SK-N-SH treated with all-trans-retinoic acid at 6 μM for 48 hours (cell line): ENCODE measurements at regions not wholly inside any gene's neighbourhood (a gene's known extent, or its start where the extent isn't known, plus 50 kb on each side); places are given as distances from the start of the nearest gene placed in this dataset.
A peak's percentile ranks its signal among the peaks of the same experiment; 100 is the strongest.

ENCODE experiments used
- ATAC-seq: fragments of 200-7000 bp; cut with Tn5 transposase; 3 replicates; pipeline ENCODE4 v1.9.1; 2020; ENCODE audit warnings: mild to moderate bottlenecking, moderate library complexity
- BACH2 ChIP-seq: fragments of 250-450 bp; sonication (Bioruptor Pico); IDR thresholded peaks from 2 replicates; pipeline ENCODE4 v1.9.0; 2021; ENCODE audit warnings: mild to moderate bottlenecking, borderline replicate concordance
- CSDC2 ChIP-seq: fragments of 250-450 bp; sonication (Bioruptor Pico); IDR thresholded peaks from 2 replicates; pipeline ENCODE4 v1.5.0; 2020; ENCODE audit warnings: mild to moderate bottlenecking, moderate library complexity
- CSRNP3 ChIP-seq: fragments of 250-450 bp; sonication (Bioruptor Pico); IDR thresholded peaks from 2 replicates; pipeline ENCODE4 v1.5.1; 2021; ENCODE audit warnings: mild to moderate bottlenecking, moderate library complexity
- ESRRG ChIP-seq: fragments of 250-450 bp; sonication (Bioruptor Pico); IDR thresholded peaks from 2 replicates; pipeline ENCODE4 v1.6.1; 2021; ENCODE audit warnings: mild to moderate bottlenecking
- GLIS3 ChIP-seq: fragments of 250-450 bp; sonication (Bioruptor Pico); IDR thresholded peaks from 2 replicates; pipeline ENCODE4 v1.5.0; 2020; ENCODE audit warnings: mild to moderate bottlenecking, moderate library complexity
- ISL1 ChIP-seq: fragments of 250-450 bp; sonication (Bioruptor Pico); IDR thresholded peaks from 2 replicates; pipeline ENCODE4 v2.1.2; 2022; ENCODE audit warnings: mild to moderate bottlenecking, moderate library complexity
- PPARA ChIP-seq: fragments of 250-450 bp; sonication (Bioruptor Pico); IDR thresholded peaks from 2 replicates; pipeline ENCODE4 v1.5.0; 2020; ENCODE audit warnings: mild to moderate bottlenecking, borderline replicate concordance
- RARB ChIP-seq: fragments of 250-450 bp; sonication (Bioruptor Pico); IDR thresholded peaks from 2 replicates; pipeline ENCODE4 v1.8.0; 2021; ENCODE audit warnings: mild to moderate bottlenecking, moderate library complexity
- SNAI2 ChIP-seq: fragments of 250-450 bp; sonication (Bioruptor Pico); IDR thresholded peaks from 2 replicates; pipeline ENCODE4 v1.5.0; 2020; ENCODE audit warnings: mild to moderate bottlenecking, moderate library complexity
- TCF4 ChIP-seq: fragments of 250-450 bp; sonication (Bioruptor Pico); IDR thresholded peaks from 2 replicates; pipeline ENCODE4 v1.8.0; 2021; ENCODE audit warnings: mild to moderate bottlenecking, moderate library complexity, borderline replicate concordance
- TOX ChIP-seq: fragments of 250-450 bp; sonication (Bioruptor Pico); IDR thresholded peaks from 2 replicates; pipeline ENCODE4 v1.8.0; 2021; ENCODE audit warnings: mild to moderate bottlenecking, moderate library complexity, borderline replicate concordance
- TSHZ2 ChIP-seq: fragments of 250-450 bp; sonication (Bioruptor Pico); IDR thresholded peaks from 2 replicates; pipeline ENCODE4 v1.5.0; 2020; ENCODE audit warnings: mild to moderate bottlenecking, moderate library complexity
- ZC3H10 ChIP-seq: fragments of 250-450 bp; sonication (Bioruptor Pico); IDR thresholded peaks from 2 replicates; pipeline ENCODE4 v1.5.1; 2021; ENCODE audit warnings: mild to moderate bottlenecking, moderate library complexity
- ZFP3 ChIP-seq: fragments of 250-450 bp; sonication (Bioruptor Pico); IDR thresholded peaks from 2 replicates; pipeline ENCODE4 v1.5.0; 2020; ENCODE audit warnings: mild to moderate bottlenecking, moderate library complexity
- ZFP30 ChIP-seq: fragments of 450-650 bp; formaldehyde crosslinking; IDR thresholded peaks from 2 replicates; pipeline ENCODE4 v1.5.0; 2022; ENCODE audit warnings: mild to moderate bottlenecking, moderate library complexity
- ZNF565 ChIP-seq: fragments of 450-650 bp; formaldehyde crosslinking; conservative IDR thresholded peaks from 2 replicates; pipeline ENCODE4 v1.5.0; 2020; ENCODE audit warnings: low read depth, mild to moderate bottlenecking, moderate library complexity
- ZNF70 ChIP-seq: fragments of 450-650 bp; formaldehyde crosslinking; IDR thresholded peaks from 2 replicates; pipeline ENCODE4 v1.5.0; 2020; ENCODE audit warnings: mild to moderate bottlenecking, moderate library complexity
- ZNF8 ChIP-seq: fragments of 450-650 bp; formaldehyde crosslinking; IDR thresholded peaks from 2 replicates; pipeline ENCODE4 v1.5.0; 2020; ENCODE audit warnings: mild to moderate bottlenecking, moderate library complexity
- TF ChIP-seq, protein P1 (sequence below): fragments of 250-450 bp; sonication (Bioruptor Pico); IDR thresholded peaks from 2 replicates; pipeline ENCODE4 v1.5.1; 2020; ENCODE audit warnings: low read depth, mild to moderate bottlenecking, moderate library complexity

- TF ChIP-seq CSDC2 (CRISPR knock-in tag) (no peak), SNAI2 (CRISPR knock-in tag) (no peak)
These were observed 62.4 kb downstream of the DIRAS3 start (continued) for GRCh38 chr1:67988066-67988465.

DNA sequence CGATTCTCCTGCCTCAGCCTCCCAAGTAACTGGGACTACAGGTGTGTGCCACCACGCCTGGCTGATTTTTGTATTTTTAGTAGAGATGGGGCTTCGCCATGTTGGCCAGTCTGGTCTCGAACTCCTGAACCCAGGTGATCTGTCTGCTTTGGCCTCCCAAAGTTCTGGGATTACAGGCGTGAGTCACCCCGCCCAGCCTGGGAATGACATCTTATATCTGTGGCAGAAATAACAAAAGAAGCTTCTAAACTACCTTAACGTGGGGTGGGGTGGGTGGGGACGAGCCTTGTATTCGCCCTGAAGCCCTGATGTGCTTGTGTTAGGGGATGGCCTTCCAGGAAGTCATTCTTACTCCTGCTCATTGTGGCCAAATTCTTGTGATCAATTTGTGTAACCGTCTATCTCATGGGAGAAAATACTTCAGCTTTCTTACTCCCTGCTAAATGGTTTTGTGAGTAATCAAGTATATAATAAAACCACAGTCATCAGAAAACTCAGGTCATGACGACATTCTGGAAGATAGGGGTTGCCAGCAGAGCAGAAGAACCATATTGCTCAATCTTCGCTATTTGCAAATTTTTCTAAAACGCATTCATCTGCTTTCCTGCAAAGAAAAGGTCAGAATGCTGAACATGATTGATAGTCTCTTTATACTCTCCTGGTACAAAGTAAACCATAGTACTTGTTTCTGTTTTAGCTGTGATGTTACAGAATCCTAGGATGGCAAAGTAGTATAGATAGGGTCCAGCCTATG, 63.2 kb downstream of the DIRAS3 start:
- no peak; the same call in 2 of the 3 replicates for ATAC-seq

GRCh38 chr1:67983867-67984266, 66.6 kb downstream of the DIRAS3 start:
- no peak for TF ChIP-seq CSRNP3 (CRISPR knock-in tag)
- TF ChIP-seq ZFP30 (CRISPR knock-in tag) = no peak
- TF ChIP-seq GLIS3 (CRISPR knock-in tag) = no peak
- no peak for TF ChIP-seq ZFP3 (CRISPR knock-in tag)
- TF ChIP-seq ESRRG (CRISPR knock-in tag) = no peak
- no peak for TF ChIP-seq ISL1 (CRISPR knock-in tag)
- TF ChIP-seq TOX (CRISPR knock-in tag) = no peak
- no peak for TF ChIP-seq ZNF565 (CRISPR knock-in tag)
- no peak for TF ChIP-seq RARB (CRISPR knock-in tag)
- no peak for TF ChIP-seq ZNF70 (CRISPR knock-in tag)

More for the DNA sequence above, 63.2 kb downstream of the DIRAS3 start:
- TF ChIP-seq ISL1 (CRISPR knock-in tag) = peak; percentile 27; the same call in 1 of the 2 replicates
- no peak for TF ChIP-seq ESRRG (CRISPR knock-in tag)

DNA sequence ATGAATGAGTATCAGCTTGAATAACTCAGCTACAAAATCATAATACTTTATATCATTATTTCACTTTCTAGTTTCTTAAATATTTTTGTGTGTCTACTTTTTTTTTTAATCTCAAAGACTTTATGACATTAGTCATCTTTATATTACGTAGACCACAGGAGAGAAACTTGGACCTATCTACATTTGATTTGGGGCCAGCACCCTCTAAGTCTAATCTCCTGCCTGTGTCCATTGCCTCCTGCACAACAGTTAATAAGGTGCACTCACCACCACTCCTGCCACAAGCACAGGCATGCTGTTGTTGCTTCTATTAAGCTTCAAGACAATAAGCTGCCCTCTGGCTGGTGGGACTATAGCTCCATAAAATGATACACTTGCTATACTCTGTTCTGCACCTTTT, 70.4 kb downstream of the DIRAS3 start:
- ATAC-seq = no peak
- TF ChIP-seq TSHZ2 = no peak
- no peak for TF ChIP-seq ZFP30 (CRISPR knock-in tag)
- TF ChIP-seq, protein P1, sequence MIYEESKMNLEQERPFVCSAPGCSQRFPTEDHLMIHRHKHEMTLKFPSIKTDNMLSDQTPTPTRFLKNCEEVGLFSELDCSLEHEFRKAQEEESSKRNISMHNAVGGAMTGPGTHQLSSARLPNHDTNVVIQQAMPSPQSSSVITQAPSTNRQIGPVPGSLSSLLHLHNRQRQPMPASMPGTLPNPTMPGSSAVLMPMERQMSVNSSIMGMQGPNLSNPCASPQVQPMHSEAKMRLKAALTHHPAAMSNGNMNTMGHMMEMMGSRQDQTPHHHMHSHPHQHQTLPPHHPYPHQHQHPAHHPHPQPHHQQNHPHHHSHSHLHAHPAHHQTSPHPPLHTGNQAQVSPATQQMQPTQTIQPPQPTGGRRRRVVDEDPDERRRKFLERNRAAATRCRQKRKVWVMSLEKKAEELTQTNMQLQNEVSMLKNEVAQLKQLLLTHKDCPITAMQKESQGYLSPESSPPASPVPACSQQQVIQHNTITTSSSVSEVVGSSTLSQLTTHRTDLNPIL (CRISPR knock-in tag) = no peak

More at GRCh38 chr1:67983867-67984266, 66.6 kb downstream of the DIRAS3 start:
- ATAC-seq = no peak

DNA sequence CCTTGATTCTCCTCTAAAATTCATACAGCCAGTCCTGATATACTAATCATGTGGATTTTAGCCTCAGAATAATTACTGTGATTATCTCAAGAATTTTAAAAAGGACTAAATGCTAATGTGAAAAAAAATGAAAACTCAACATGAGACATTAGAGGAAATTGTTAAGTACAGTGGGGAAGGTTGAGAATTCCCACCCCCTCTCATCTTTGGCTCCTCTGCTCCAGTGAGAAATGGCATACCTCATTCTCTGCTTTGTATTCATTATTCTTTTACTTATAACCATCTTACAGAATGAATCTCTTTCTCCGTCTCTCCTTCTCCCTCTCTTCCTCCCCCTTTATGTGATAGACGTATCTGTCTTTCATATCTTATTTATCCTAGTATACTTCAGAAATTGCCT, 70.9 kb downstream of the DIRAS3 start:
- peak; percentile 34; the same call in 2 of the 3 replicates for ATAC-seq
- TF ChIP-seq RARB (CRISPR knock-in tag) (no peak), ZC3H10 (CRISPR knock-in tag) (no peak), ZNF70 (CRISPR knock-in tag) (no peak), ZFP3 (CRISPR knock-in tag) (no peak), GLIS3 (CRISPR knock-in tag) (no peak), ISL1 (CRISPR knock-in tag) (no peak; the same call in 1 of the 2 replicates), ZNF8 (no peak), ZFP30 (CRISPR knock-in tag) (no peak), TCF4 (CRISPR knock-in tag) (no peak)
- TF ChIP-seq, all 23 proteins: peak for 0

DNA sequence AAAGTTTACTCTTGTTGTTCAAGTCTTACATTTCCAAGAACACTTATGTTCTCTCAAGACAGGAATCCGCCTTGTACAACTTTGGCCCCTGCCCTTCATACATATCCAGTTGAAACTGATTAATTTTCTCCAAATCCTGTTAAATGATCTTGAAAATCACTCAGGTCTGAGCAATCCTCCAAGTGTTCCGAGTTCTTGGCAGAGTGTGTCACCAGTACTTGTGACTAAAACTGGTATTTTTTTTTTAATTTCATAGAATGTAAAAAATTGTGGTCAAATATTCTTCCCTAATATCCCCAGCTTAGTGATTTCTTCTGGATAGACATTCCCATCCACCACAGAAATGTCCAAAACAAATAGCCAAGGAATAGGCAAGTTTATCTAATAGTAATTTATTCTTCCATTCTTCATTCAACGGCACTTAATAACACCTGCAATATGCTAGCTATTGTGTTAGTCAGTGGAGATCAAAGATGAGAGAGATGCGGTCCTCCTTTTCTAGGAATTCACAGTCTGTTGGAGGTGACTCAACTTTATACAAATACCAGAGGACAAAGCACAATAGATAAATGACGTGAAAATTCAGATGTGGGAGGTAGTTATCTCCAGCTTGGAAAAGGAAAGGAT, 71.4 kb downstream of the DIRAS3 start:
- TF ChIP-seq BACH2 (CRISPR knock-in tag) (no peak), CSRNP3 (CRISPR knock-in tag) (no peak), TSHZ2 (no peak), PPARA (no peak), SNAI2 (CRISPR knock-in tag) (no peak), ISL1 (CRISPR knock-in tag) (peak; percentile 62)
- TF ChIP-seq, all 23 proteins: peak for 1
- ATAC-seq = peak; percentile 85
